ENCODE measurements at regions not wholly inside any gene's neighbourhood (a gene's known extent, or its start where the extent isn't known, plus 50 kb on each side); places are given as distances from the start of the nearest gene placed in this dataset.

- no peaks in the 10 kb centered on the region for H3K9me3 ChIP-seq
- Mint-ChIP-seq H3K27ac (no peak overlapping the region), H3K4me1 (no peaks in the 10 kb centered on the region), H3K27me3 (peaks cover 7 to 10% of the 10 kb centered on the region in 2 donors), H3K36me3 (no peaks in the 10 kb centered on the region), H3K9me3 (no peaks in the 10 kb centered on the region), H3K4me3 (no peak overlapping the region)
- H3K27ac ChIP-seq (ENCODE audit: low read length): no peak overlapping the region
- H3K36me3 ChIP-seq (ENCODE audit: control insufficient read depth in 2 of 2, extremely low read depth in 1 of 2, insufficient read depth in 1 of 2, low read length in 1 of 2): no peaks in the 10 kb centered on the region
- peaks cover 0 to 9% of the 10 kb centered on the region in 2 experiments for H3K27me3 ChIP-seq (replicated peaks in 1 of 2; ENCODE audit: control insufficient read depth in 2 of 2, extremely low read depth in 1 of 2, insufficient read depth in 2 of 2, low read length in 1 of 2)
- WGBS (ENCODE audit: insufficient coverage): 82% methylated on average over 12 of the region's 12 CpGs
- CTCF ChIA-PET: no interaction called here
- no peak for ATAC-seq (replicated peaks in 1 of 4)
- no peaks in the 10 kb centered on the region for H3K4me1 ChIP-seq (ENCODE audit: control insufficient read depth in 1 of 2, extremely low read depth in 1 of 2, insufficient read depth in 2 of 2, low read length in 2 of 2)
- DNase-seq: no peak
- H3K4me3 ChIP-seq (ENCODE audit: control insufficient read depth in 1 of 2, extremely low read depth in 1 of 2, low read length in 1 of 2): no peak overlapping the region
- POLR2A ChIA-PET: no interaction called here
These were observed 249.9 kb downstream of the SH3BP4 start for GRCh38 chr2:235201756-235202155.

- no peak overlapping the region for H3K27ac ChIP-seq (ENCODE audit: low read length)
- Mint-ChIP-seq H3K36me3 (no peaks in the 10 kb centered on the region), H3K27ac (no peak overlapping the region), H3K27me3 (peaks cover 12 to 20% of the 10 kb centered on the region in 2 donors), H3K4me3 (no peak overlapping the region), H3K9me3 (peaks cover 0 to 2% (median under 1%) of the 10 kb centered on the region in 3 donors), H3K4me1 (no peaks in the 10 kb centered on the region)
- no peaks in the 10 kb centered on the region for H3K9me3 ChIP-seq
- H3K4me1 ChIP-seq (ENCODE audit: control insufficient read depth in 1 of 2, extremely low read depth in 1 of 2, insufficient read depth in 2 of 2, low read length in 2 of 2): no peaks in the 10 kb centered on the region
- H3K4me3 ChIP-seq (ENCODE audit: control insufficient read depth in 1 of 2, extremely low read depth in 1 of 2, low read length in 1 of 2): no peak overlapping the region
- peaks cover 0 to 21% of the 10 kb centered on the region in 2 experiments for H3K27me3 ChIP-seq (replicated peaks in 1 of 2; ENCODE audit: control insufficient read depth in 2 of 2, extremely low read depth in 1 of 2, insufficient read depth in 2 of 2, low read length in 1 of 2)
- ChIA-PET POLR2A (no interaction called here), CTCF (no interaction called here)
- no peak for ATAC-seq (replicated peaks in 1 of 4)
- H3K36me3 ChIP-seq (ENCODE audit: control insufficient read depth in 2 of 2, extremely low read depth in 1 of 2, insufficient read depth in 1 of 2, low read length in 1 of 2): no peaks in the 10 kb centered on the region
- no peak for DNase-seq
- WGBS (ENCODE audit: insufficient coverage): 81% methylated on average over 4 of the region's 5 CpGs
These were observed 253.1 kb downstream of the SH3BP4 start for GRCh38 chr2:235204948-235205347.

GRCh38 chr2:235206399-235206798, 254.6 kb downstream of the SH3BP4 start:
- H3K4me1 ChIP-seq (ENCODE audit: control insufficient read depth in 1 of 2, extremely low read depth in 1 of 2, insufficient read depth in 2 of 2, low read length in 2 of 2): no peaks in the 10 kb centered on the region
- ATAC-seq (replicated peaks in 1 of 4) (no peak), DNase-seq (no peak)
- no peak overlapping the region for H3K4me3 ChIP-seq (ENCODE audit: control insufficient read depth in 1 of 2, extremely low read depth in 1 of 2, low read length in 1 of 2)
- H3K27ac ChIP-seq (ENCODE audit: low read length): no peak overlapping the region
- POLR2A ChIA-PET: no interaction called here
- H3K9me3 Mint-ChIP-seq: peaks cover 0 to 4% (median 4%) of the 10 kb centered on the region in 3 donors
- H3K4me1 Mint-ChIP-seq: no peaks in the 10 kb centered on the region
- H3K27me3 Mint-ChIP-seq: peaks cover 12 to 20% of the 10 kb centered on the region in 2 donors
- peaks cover 0 to 21% of the 10 kb centered on the region in 2 experiments for H3K27me3 ChIP-seq (replicated peaks in 1 of 2; ENCODE audit: control insufficient read depth in 2 of 2, extremely low read depth in 1 of 2, insufficient read depth in 2 of 2, low read length in 1 of 2)
- no peaks in the 10 kb centered on the region for H3K9me3 ChIP-seq
- no peaks in the 10 kb centered on the region for H3K36me3 ChIP-seq (ENCODE audit: control insufficient read depth in 2 of 2, extremely low read depth in 1 of 2, insufficient read depth in 1 of 2, low read length in 1 of 2)
- no peak overlapping the region for H3K4me3 Mint-ChIP-seq
- CTCF ChIA-PET: no interaction called here
- H3K36me3 Mint-ChIP-seq: no peaks in the 10 kb centered on the region
- WGBS (ENCODE audit: insufficient coverage): 87% methylated on average over 4 of the region's 10 CpGs
- no peak overlapping the region for H3K27ac Mint-ChIP-seq

- peaks cover 0 to 4% (median 4%) of the 10 kb centered on the region in 3 donors for H3K9me3 Mint-ChIP-seq
- DNase-seq (no peak), ATAC-seq (replicated peaks in 1 of 4) (no peak)
- H3K36me3 Mint-ChIP-seq: no peaks in the 10 kb centered on the region
- no peaks in the 10 kb centered on the region for H3K4me1 ChIP-seq (ENCODE audit: control insufficient read depth in 1 of 2, extremely low read depth in 1 of 2, insufficient read depth in 2 of 2, low read length in 2 of 2)
- peaks cover 0 to 21% of the 10 kb centered on the region in 2 experiments for H3K27me3 ChIP-seq (replicated peaks in 1 of 2; ENCODE audit: control insufficient read depth in 2 of 2, extremely low read depth in 1 of 2, insufficient read depth in 2 of 2, low read length in 1 of 2)
- H3K4me3 Mint-ChIP-seq: no peak overlapping the region
- peaks cover 12 to 15% of the 10 kb centered on the region in 2 donors for H3K27me3 Mint-ChIP-seq
- no peaks in the 10 kb centered on the region for H3K4me1 Mint-ChIP-seq
- POLR2A ChIA-PET: no interaction called here
- 100% methylated on average over 1 of the region's 5 CpGs for WGBS (ENCODE audit: insufficient coverage)
- H3K4me3 ChIP-seq (ENCODE audit: control insufficient read depth in 1 of 2, extremely low read depth in 1 of 2, low read length in 1 of 2): no peak overlapping the region
- no peak overlapping the region for H3K27ac Mint-ChIP-seq
- CTCF ChIA-PET: no interaction called here
- H3K9me3 ChIP-seq: no peaks in the 10 kb centered on the region
- H3K27ac ChIP-seq (ENCODE audit: low read length): no peak overlapping the region
- H3K36me3 ChIP-seq (ENCODE audit: control insufficient read depth in 2 of 2, extremely low read depth in 1 of 2, insufficient read depth in 1 of 2, low read length in 1 of 2): no peaks in the 10 kb centered on the region
These were observed 255.3 kb downstream of the SH3BP4 start for GRCh38 chr2:235206980-235207579.

- H3K4me1 Mint-ChIP-seq: no peaks in the 10 kb centered on the region
- no peak overlapping the region for H3K4me3 Mint-ChIP-seq
- no peak for DNase-seq
- no peak overlapping the region for H3K27ac Mint-ChIP-seq
- H3K9me3 ChIP-seq: no peaks in the 10 kb centered on the region
- H3K36me3 ChIP-seq (ENCODE audit: control insufficient read depth in 2 of 2, extremely low read depth in 1 of 2, insufficient read depth in 1 of 2, low read length in 1 of 2): no peaks in the 10 kb centered on the region
- no peak overlapping the region for H3K4me3 ChIP-seq (ENCODE audit: control insufficient read depth in 1 of 2, extremely low read depth in 1 of 2, low read length in 1 of 2)
- H3K9me3 Mint-ChIP-seq: peaks cover 0 to 4% (median 4%) of the 10 kb centered on the region in 3 donors
- H3K27ac ChIP-seq (ENCODE audit: low read length): no peak overlapping the region
- H3K27me3 Mint-ChIP-seq: peaks cover 24 to 34% of the 10 kb centered on the region in 2 donors
- peaks cover 3 to 37% of the 10 kb centered on the region in 2 experiments for H3K27me3 ChIP-seq (replicated peaks in 1 of 2; ENCODE audit: control insufficient read depth in 2 of 2, extremely low read depth in 1 of 2, insufficient read depth in 2 of 2, low read length in 1 of 2)
- H3K4me1 ChIP-seq (ENCODE audit: control insufficient read depth in 1 of 2, extremely low read depth in 1 of 2, insufficient read depth in 2 of 2, low read length in 2 of 2): no peaks in the 10 kb centered on the region
- POLR2A ChIA-PET: no interaction called here
- H3K36me3 Mint-ChIP-seq: no peaks in the 10 kb centered on the region
- CTCF ChIA-PET: no interaction called here
- WGBS (ENCODE audit: insufficient coverage): no CpG with 5 or more reads among the region's 2 CpGs
- ATAC-seq (replicated peaks in 1 of 4): no peak
These were observed 259.2 kb downstream of the SH3BP4 start for GRCh38 chr2:235211056-235211455.

- ATAC-seq (replicated peaks in 1 of 4) (no peak), DNase-seq (no peak)
- H3K4me1 ChIP-seq (ENCODE audit: control insufficient read depth in 1 of 2, extremely low read depth in 1 of 2, insufficient read depth in 2 of 2, low read length in 2 of 2): no peaks in the 10 kb centered on the region
- ChIA-PET CTCF (no interaction called here), POLR2A (no interaction called here)
- no peaks in the 10 kb centered on the region for H3K36me3 Mint-ChIP-seq
- H3K9me3 ChIP-seq: no peaks in the 10 kb centered on the region
- H3K27ac ChIP-seq (ENCODE audit: low read length): no peak overlapping the region
- peaks cover 4 to 30% of the 10 kb centered on the region in 2 experiments for H3K27me3 ChIP-seq (replicated peaks in 1 of 2; ENCODE audit: control insufficient read depth in 2 of 2, extremely low read depth in 1 of 2, insufficient read depth in 2 of 2, low read length in 1 of 2)
- no peak overlapping the region for H3K27ac Mint-ChIP-seq
- peaks cover 21 to 35% of the 10 kb centered on the region in 2 donors for H3K27me3 Mint-ChIP-seq
- peaks cover 0 to 4% (median 4%) of the 10 kb centered on the region in 3 donors for H3K9me3 Mint-ChIP-seq
- no peak overlapping the region for H3K4me3 Mint-ChIP-seq
- H3K36me3 ChIP-seq (ENCODE audit: control insufficient read depth in 2 of 2, extremely low read depth in 1 of 2, insufficient read depth in 1 of 2, low read length in 1 of 2): no peaks in the 10 kb centered on the region
- no peaks in the 10 kb centered on the region for H3K4me1 Mint-ChIP-seq
- 67% methylated on average over 3 of the region's 5 CpGs for WGBS (ENCODE audit: insufficient coverage)
- H3K4me3 ChIP-seq (ENCODE audit: control insufficient read depth in 1 of 2, extremely low read depth in 1 of 2, low read length in 1 of 2): no peak overlapping the region
These were observed 260.8 kb downstream of the SH3BP4 start for GRCh38 chr2:235212501-235213158.
